AG04450 (cell line): ENCODE measurements at regions not wholly inside any gene's neighbourhood (a gene's known extent, or its start where the extent isn't known, plus 50 kb on each side); places are given as distances from the start of the nearest gene placed in this dataset.

Experiments used
- CTCF ChIA-PET: fragments of 300-600, 350-600 bp; formaldehyde crosslinking; extraction: SDS; loops from one replicate; lab custom pipeline; 2022; ENCODE audit warnings: antibody characterized with exemption, inconsistent platforms; lab: Charles Lee
- POLR2A ChIA-PET: fragments of 350-600 bp; formaldehyde crosslinking; extraction: SDS; loops from one replicate; lab custom pipeline; 2021; ENCODE audit warnings: antibody characterized with exemption, inconsistent platforms; lab: Yijun Ruan, JAX
- DNase-seq: peaks from one replicate; pipeline ENCODE4 v3.0.0-alpha.2; 2011; ENCODE audit warnings: low read depth, low spot score
- H3K27ac ChIP-seq: one replicate; pipeline ENCODE4 v1.5.1; 2012; ENCODE audit warnings: low read depth, low read length, control low read depth
- H3K27me3 ChIP-seq: one replicate; pipeline ENCODE4 v1.6.0; 2012; ENCODE audit warnings: low read length; ENCODE audit not compliant: control insufficient read depth, insufficient read depth
- H3K4me3 ChIP-seq: 2 replicates; pipeline ENCODE4 v1.5.1; 2011; ENCODE audit warnings: mild to moderate bottlenecking, low read depth, low read length, control low read depth
- H3K9me3 ChIP-seq: 2 replicates; pipeline ENCODE4 v1.5.1; 2012; ENCODE audit warnings: low read length; ENCODE audit not compliant: control insufficient read depth, insufficient read depth
- CTCF ChIP-seq: IDR thresholded peaks from 2 replicates; pipeline ENCODE4 v1.5.1; 2011; ENCODE audit warnings: low read depth, low read length, control low read depth, inconsistent platforms

- Histone ChIP-seq H3K4me3 (no peak overlapping the region), H3K27me3 (no peaks in the 10 kb centered on the region), H3K9me3 (no peaks in the 10 kb centered on the region), H3K27ac (no peak overlapping the region)
- no peak for TF ChIP-seq CTCF
- DNase-seq, result no peak
- ChIA-PET CTCF (no interaction called here), POLR2A (no interaction called here)
These were observed 196.1 kb downstream of the SLC4A3 start for GRCh38 chr2:219823574-219823973.

- H3K9me3 ChIP-seq, result no peaks in the 10 kb centered on the region
- no peak overlapping the region for H3K4me3 ChIP-seq
- POLR2A ChIA-PET, result no interaction called here
- H3K27ac ChIP-seq, result no peak overlapping the region
- CTCF ChIA-PET, result no interaction called here
- H3K27me3 ChIP-seq, result peaks cover 3% of the 10 kb centered on the region
- no peak for TF ChIP-seq CTCF
- DNase-seq, result no peak
These were observed 197.6 kb downstream of the SLC4A3 start for GRCh38 chr2:219824996-219825395.

- Histone ChIP-seq H3K27ac (peak overlapping the region; percentile 11), H3K4me3 (no peak overlapping the region), H3K27me3 (peaks cover 5% of the 10 kb centered on the region), H3K9me3 (no peaks in the 10 kb centered on the region)
- no peak for DNase-seq
- CTCF ChIA-PET, result no interaction called here
- no peak for TF ChIP-seq CTCF
- POLR2A ChIA-PET, result no interaction called here
These were observed 200.7 kb downstream of the SLC4A3 start for GRCh38 chr2:219828127-219828526.

GRCh38 chr2:219829667-219830352 lies 202.4 kb downstream of the SLC4A3 start:
- Histone ChIP-seq H3K27ac (no peak overlapping the region), H3K4me3 (no peak overlapping the region), H3K9me3 (no peaks in the 10 kb centered on the region), H3K27me3 (peaks cover 5% of the 10 kb centered on the region)
- TF ChIP-seq CTCF, result no peak
- DNase-seq, result no peak
- CTCF ChIA-PET, result no interaction called here
- POLR2A ChIA-PET, result no interaction called here

- no peaks in the 10 kb centered on the region for H3K9me3 ChIP-seq
- CTCF ChIA-PET, result no interaction called here
- TF ChIP-seq CTCF, result no peak
These were observed 202.9 kb downstream of the SLC4A3 start for GRCh38 chr2:219830353-219830738.

More at GRCh38 chr2:219830353-219830738, 202.9 kb downstream of the SLC4A3 start:
- Histone ChIP-seq H3K27me3 (peaks cover 5% of the 10 kb centered on the region), H3K4me3 (no peak overlapping the region), H3K27ac (no peak overlapping the region)
- DNase-seq, result no peak
- POLR2A ChIA-PET, result no interaction called here
